NCI-H446 treated with DMSO at 0.1 percent for 48 hours (cell line): ENCODE measurements at regions not wholly inside any gene's neighbourhood (a gene's known extent, or its start where the extent isn't known, plus 50 kb on each side); places are given as distances from the start of the nearest gene placed in this dataset.
"Not testable (repeated sequence)": the region's sequence is repeated elsewhere in the genome, so short reads cannot be mapped to it uniquely, and the experiment has no call there.

Source experiments
- DNase-seq: peaks from one replicate; lab custom pipeline; 2025; lab: John Stamatoyannopoulos, UW

DNA sequence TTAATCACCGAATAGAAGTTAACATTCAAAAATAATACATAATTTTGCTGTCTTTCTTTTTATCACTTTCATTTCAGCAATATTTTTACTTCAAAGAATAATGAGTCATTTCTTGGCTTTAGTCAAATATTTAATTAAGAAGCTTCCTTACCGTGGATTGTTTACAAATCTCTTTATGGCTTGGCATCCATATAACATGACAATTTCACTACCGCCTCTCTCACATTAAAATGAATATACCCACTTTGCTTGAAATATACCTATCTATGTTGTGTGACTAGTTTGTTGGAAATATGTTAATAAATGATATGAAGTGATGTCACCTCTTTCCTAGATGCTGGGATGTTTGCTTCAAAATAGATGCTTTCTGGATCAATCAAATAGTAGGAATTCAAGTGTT is 1203.9 kb downstream of the AMY1C start:
- DNase-seq: peak; percentile 62

DNA sequence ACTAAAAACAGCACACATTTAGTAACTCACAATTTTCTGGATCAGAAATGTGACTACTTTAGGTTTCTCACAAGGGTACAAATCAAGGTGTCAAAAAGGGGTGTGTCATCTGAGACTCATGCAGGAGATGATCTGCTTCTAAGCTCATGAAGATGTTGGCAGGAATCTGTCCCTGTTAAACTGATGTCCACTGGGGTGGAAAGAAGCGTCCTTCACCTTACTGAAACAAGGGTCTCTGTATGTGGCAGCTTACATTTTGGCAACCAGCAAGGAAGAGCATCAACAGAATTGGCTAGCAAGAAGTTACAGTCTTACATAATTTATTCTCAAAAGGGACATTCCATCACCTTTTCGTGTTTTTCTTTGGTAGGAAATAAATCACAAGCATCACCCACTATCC is 1223.8 kb downstream of the AMY1C start:
- DNase-seq: no peak

DNA sequence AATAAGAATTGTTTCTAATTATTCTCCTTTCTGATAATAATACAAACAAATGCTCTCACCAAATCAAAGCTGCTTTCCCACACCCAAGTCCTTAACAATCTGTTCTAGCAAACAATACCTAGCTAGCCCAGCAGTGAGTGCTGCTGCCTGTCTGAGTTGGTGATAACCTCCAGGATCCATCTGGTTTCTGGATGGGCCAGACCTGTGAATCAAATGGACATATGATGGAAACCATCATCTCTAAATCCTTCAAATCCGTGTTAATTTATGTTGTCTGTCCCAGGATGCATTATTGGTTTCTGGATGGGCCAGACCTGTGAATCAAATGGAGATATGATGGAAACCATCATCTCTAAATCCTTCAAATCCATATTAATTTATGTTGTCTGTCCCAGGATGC is 1230.0 kb downstream of the AMY1C start:
- no peak for DNase-seq

DNA sequence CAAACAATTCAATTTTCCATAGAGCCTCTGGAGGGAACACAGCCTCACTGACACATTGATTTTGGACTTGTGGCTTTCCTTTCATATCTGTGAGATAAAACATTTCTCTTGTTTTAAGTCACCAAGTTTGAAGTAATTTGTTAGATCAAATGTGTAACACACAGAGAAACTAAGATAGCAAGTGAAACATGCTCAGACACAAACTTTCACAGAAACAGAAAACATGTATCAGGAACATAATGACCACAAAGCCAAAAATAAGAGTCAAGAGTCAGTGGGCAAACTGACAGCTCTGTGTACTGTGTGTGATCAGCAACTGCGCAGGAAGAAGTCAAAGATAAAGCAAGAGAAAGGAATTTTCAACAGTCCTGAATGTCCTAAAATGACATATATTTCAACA is 1237.5 kb downstream of the AMY1C start:
- no peak for DNase-seq

DNA sequence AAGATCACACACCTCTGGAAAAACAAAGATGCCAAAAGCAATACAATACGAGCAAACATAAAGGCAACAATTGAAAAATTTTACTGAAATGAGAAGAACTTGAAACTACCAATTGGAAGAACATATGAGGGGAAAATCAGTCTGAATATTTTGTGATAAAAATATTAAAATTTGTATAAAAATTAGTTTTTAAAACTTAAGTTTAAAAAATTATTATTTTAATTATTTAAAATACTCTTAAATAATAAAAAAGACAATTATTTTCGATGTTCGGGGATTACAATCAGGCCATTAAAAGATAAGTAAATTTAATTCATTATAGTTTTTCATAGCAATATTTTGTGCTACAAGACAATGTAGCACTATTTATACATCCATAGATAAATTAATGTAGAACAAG is 1239.3 kb downstream of the AMY1C start:
- DNase-seq: no peak

DNA sequence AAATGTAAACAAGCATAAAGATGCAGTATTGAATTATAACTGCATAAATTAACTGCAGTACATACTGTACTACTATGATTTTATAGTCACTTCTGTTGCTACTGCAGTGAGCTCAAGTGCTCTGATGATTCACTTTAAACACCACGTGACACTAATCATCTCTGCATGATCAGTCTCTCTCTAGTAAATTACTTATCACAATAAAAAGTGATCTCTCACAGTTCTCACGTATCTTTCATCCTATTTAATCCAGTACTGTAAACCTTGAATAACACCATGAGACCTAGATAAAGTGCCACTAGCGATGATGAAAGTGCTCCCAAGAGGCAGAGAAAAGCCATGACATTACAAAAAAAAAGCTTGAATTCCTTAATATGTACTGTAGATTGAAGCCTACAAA is 1242.0 kb downstream of the AMY1C start:
- DNase-seq: peak; percentile 27

DNA sequence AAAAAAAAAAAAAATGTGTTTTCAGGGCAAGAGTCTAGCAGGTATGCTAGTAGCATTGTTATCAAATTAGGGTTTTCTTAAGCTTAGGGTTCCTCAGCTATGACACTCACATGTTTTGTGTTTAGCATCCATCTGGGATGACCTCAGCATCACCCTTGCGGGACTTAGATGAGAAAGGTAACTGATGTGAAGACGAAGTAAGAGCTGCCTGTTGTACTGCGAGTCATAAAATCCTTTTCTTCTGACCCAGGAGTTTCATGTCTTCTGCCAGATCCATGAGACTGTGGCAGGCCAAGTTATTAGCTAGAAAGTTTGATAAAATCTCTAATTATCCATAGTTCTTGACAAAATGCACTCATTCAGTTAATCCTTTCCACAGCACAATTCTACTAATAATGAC is 1251.1 kb downstream of the AMY1C start:
- DNase-seq: no peak

DNA sequence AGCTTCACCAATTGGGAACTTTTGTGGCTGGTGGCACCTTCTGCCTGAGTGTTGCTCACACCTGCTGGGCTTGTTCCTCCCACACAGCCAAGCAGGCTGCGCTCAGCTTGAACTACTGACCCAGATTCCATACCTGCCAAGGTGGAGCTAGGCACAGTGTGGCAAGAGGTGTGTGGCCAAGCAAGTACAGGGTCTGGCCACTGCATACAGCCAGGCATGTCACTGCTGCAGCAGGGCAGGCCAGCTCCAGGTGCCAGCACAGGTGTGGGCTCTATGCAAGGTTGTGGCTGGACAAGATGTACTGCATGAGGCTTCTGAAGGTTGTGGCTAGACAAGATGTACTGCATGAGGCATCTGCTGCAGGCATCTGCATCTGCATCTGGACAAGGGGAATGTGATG is 1254.8 kb downstream of the AMY1C start:
- no peak for DNase-seq

DNA sequence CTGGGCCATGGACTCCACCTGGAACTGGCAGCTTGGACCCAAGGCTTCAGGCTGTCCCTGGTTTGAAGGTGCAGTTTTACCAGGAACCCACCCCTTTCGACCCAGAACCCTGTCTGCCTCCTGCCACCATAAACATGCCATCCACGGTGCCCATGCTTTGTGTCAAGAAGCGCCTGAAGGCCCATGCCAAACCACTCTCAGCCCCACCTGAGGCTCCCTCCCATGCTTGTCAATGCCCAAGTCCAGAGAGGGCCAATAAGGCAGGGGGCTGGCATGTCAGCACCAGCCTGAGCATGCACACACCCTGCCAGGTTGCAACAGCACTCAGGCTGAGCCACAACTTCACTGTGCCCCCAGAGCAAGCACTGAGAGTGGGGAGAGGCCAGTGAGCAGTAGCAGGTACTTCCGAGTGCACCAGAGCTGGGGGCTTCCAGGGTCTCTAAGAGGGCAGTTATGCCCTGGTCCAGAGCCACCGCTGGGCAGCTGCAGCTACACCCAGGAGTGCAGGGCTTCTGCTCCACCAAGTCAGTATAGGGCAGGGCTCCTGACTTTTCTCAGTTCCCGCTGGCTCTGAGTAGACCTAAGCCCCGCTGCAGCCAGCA is 1256.0 kb downstream of the AMY1C start:
- no peak for DNase-seq

DNA sequence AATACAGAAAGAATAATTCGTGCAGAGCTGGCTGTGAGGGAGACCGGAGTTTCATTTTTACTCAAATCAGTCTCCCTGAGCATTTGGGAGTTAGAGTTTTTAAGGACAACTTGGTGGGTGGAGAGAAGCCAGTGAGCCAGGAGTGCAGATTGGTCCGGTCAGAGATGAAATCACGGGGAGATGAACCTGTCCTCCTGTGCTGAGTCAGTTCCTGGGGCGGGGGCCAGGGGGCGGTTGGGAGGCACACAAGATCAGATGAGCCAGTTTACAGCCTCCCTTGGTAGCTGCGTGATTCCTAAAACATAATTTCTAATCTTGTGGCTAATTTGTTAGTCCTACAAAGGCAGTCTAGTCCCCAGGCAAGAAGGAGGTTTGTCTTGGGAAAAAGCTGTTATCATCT is 1267.9 kb downstream of the AMY1C start:
- DNase-seq: no peak

DNA sequence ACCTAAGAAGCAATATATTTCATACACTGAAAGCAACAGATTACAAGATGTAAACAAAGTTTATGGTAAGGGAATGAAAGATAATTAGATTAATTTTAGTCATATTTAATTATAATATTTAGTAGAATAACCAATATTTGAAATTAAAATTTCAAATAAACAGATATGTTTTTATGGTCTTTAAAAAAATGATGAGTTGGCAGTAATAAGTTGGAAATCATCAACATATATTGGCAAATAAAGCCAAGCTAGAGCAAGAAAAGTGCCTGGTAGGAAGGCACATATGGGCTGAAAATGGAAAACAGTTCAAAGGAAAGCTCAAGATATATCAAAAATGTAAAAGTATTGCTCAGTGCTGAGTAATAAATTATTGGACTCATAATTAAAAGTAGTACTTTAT is 1274.0 kb downstream of the AMY1C start:
- DNase-seq: no peak

DNA sequence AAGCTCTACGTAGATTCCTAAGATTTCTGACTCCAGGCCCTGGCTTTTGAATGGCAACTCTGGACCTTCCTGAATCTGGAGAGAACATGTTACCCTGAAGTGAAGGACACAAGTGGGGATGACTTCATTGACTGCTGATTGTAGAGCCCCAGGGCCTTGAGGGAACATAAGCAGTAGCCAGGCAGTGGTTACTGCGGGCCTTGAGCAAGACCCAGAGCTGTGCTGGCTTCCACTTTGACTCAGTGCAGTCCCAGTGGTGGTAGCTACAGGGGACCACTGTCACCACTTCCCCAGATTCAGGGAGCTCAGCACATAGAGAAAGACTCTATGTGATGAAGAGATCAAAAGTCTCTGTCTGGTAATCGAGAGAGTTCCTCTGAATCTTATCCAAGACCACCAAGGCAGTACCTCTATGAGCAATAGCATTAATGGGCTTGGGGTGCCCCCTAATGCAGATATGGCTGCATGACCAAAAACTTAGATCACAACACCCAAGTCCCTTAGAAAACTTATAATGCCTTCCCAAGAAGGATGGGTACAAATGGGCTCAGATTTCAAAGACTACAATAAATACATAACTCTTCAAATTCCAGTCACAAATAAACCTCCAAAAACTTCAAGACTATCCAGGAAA is 1278.3 kb downstream of the AMY1C start:
- no peak for DNase-seq

DNA sequence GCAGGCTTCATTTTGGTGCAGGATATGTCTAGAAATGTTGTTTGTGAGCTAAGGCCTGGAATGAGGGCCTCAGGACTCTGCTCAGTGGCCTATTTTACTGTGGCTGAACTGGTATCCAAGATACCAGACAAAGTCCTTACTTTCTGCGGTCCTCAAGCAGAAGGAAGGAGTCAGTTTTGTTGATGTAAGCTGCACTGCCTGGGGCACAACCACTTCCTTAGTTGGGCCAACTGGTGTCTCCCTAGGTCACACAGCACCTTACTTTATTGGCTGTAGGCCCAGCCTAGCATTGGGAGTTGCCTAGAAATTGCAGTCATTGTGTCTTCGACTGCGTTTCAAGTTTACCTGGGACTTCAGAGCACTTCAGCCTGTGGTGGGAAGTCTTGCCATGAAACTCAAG is 1322.7 kb downstream of the AMY1C start:
- DNase-seq: no peak

DNA sequence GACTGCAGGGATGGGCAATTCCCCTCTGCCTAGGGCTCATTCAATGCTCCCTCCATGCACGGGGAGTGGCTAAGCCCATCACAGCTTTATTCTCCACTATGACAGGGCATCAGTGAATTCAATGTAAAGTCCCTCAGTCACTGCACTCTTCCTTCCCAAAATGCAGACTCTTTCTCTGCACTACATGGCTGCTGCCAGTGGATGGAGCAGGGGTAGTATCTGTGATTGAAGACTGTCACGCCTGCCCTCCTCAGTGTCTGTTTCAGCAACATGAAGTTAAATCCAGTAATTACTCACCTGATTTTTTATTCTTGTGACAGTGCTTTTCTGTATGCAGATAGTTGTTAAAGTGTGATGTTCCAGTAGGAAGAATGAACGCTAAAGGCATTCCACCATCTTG is 1323.2 kb downstream of the AMY1C start:
- no peak for DNase-seq

DNA sequence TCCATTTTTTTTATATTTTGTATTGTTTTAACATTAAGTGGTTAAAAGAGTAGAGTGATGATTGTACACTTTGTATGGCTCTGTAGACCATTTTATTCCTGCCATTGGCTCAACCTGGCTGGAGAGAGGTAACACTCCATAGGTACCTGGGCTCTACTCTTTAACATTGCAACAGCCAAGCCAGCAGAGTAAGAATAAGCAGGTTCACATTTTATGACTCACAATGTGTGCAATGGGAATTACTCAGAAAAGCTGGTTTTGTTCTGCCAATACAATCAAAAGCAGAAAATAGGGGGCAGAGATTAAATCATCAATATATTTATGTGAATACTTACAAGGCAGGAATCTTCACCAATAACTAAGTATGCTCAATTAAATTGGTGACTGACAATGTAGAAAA is 1324.0 kb downstream of the AMY1C start:
- DNase-seq: no peak

DNA sequence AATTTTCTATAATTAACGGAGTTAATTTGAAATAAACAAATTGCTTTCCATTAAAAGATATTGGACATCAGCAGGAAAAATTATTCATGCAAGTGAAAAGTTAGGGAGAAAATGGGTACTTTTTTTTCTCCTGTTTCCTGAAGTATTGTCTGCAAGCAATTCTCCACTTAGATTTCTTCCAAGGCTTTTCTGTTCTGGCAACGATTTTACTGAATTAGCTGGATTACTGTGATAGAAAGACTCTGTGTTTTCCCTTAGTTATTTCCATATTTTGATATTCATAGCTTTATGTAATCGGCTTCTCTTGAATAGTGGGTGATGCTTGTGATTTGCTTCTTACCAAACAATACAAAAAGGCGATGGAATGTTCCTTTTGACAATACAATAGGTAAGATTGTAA is 1333.9 kb downstream of the AMY1C start:
- no peak for DNase-seq

DNA sequence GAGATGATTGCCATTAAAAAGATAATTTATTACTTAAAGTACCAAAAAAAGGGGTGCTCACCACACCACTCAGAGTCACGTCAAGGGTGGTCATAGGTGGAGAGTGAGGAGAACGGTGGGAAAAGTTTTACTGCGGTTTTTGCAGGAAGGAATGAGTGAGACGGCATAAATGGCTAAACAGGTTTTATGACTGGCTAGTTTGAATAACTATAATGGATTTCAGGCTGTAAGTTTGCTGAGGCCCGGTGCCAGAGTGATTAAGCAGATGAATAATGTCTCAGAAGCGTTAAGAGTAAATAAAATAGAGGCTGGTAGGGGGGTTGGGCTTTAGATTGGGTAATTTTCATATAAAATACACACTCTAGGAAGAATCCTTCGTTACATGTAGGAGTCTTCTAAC is 1337.8 kb downstream of the AMY1C start:
- no peak for DNase-seq

DNA sequence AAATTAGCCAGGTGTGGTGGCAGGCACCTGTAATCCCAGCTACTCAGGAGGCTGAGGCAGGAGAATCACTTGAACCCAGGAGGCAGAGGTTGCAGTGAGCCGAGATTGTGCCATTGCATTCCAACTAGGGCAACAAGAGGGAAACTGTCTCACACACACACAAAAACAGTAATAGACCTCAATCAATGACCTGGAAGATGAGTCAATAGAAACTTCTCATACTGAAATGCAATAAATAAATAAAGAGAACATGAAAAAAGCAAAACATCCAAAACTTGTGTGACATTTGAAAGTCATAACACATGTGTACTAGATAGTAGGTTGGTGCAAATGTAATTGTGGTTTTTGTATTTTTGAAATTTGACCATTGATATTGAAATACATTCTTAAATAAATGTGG is 1338.5 kb downstream of the AMY1C start:
- DNase-seq: no peak

DNA sequence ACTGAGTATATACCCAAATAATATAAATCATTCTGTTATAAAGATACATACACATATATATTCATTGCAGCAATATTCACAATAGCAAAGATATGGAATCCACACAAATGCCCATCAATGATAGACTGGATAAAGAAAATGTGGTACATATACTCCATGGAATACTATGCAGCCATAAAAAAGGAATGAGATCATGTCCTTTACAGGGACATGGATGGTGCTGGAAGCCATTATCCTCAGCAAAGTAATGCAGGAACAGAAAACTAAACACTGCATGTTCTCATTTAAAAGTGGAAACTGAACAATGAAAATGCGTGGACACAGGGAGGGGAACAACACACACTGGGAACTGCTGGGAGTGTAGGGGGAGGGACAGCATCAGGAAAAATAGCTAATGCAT is 1344.2 kb downstream of the AMY1C start:
- DNase-seq: not testable (repeated sequence)

DNA sequence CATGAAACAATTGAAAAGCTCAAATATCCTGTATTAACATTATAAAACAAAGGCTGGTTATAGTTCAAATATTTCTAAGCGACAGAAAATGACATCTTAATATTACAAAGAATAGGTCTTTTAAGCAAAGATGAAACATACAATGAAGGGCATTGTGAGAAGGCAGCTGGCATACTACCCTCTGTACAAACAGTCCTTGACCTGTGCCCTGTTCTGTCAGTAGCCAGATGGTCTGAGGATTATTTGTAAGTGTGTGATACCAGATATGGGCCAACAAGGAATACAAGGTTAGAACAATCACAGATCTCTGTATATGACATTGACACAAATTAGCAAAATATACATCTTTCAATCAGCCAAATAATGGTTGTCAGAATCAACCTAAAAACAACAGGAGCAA is 1350.4 kb downstream of the AMY1C start:
- DNase-seq: peak; percentile 66

DNA sequence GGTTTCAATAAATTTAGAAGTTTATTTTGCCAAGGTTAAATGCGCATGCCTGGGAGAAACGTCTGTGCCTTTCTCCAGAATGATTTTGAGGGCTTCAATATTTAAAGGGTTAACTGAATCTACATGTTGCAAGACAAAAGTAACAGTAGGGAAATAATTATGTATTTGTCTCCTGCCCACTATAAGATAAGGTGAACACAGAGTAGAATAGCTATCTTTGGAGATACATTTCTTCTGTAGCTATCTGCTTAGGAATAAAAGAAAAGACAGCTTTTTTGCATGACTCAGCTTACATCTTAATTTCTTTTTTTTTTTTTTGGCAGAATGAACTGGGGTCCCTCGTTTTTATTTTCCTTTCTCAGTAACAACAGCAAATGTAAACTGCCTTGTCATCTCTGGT is 1351.6 kb downstream of the AMY1C start:
- no peak for DNase-seq

DNA sequence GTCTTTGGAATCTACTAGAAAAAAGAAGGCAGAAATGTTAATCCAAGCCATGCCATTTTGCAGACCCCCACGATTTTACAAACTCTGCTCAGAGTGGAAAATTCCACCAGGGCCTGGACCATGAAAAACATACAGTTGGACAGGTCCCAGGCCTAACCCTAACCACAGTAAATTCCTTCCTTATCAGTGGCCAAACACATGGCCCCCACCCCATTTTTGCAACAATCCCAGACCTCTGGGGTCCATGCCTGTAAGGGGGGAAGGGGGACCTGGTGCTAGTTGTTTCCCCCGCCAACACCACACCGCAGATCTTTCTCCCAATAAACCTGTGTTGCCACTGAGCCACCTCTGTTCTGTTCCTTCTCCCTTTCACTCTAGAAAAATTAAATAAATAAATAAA is 1352.7 kb downstream of the AMY1C start:
- DNase-seq: no peak

DNA sequence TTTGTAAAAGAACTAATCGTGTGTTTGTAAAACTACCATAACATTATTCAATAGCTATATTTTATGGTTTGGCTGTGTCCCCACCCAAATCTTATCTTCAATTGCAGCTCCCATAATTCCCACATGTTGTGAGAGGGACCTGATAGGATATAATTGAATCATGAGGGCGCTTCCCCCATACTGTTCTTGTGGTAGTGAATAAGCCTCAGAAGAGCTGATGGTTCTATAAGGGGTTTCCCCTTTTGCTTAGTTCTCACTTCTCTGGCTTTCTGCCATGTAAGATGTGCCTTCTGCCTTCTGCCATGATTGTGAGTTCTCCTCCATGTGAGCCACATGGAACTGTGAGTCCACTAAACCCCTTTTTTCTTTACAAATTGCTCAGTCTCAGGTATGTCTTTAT is 1372.3 kb downstream of the AMY1C start:
- DNase-seq: no peak
